GM19328 (cell line): ENCODE measurements at regions not wholly inside any gene's neighbourhood (a gene's known extent, or its start where the extent isn't known, plus 50 kb on each side); places are given as distances from the start of the nearest gene placed in this dataset.

Experiments used
- ATAC-seq: cut with Tn5 transposase; IDR thresholded peaks from one replicate; pipeline ENCODE4 v1.9.1; 2021; ENCODE audit warnings: mild to moderate bottlenecking, moderate library complexity; ENCODE audit not compliant: unreplicated experiment

DNA sequence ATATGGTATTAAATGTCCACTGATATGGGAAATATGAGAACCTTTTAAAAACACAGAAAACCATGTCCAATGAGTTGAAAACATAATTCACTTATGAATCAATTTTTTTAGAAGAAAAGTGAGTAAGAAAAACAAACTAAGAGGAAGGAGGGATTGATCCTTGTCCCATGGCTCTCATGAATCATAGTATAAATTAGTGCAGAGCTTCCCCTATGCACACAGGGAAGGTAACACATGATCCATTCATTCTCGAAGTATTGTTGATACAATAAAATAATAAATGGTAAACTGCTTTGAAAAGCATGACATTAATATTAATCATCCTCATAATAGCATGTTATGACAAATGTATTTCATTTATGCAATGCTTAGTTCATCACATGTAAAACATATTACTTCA lies 872.0 kb upstream of the CNTNAP5 start:
- ATAC-seq = no peak

- no peak for ATAC-seq
Measured at GRCh38 chr2:123154195-123154594, 870.9 kb upstream of the CNTNAP5 start.

GRCh38 chr2:123157016-123157415 lies 868.1 kb upstream of the CNTNAP5 start:
- no peak for ATAC-seq

GRCh38 chr2:123162400-123163016 lies 862.6 kb upstream of the CNTNAP5 start:
- no peak for ATAC-seq

DNA sequence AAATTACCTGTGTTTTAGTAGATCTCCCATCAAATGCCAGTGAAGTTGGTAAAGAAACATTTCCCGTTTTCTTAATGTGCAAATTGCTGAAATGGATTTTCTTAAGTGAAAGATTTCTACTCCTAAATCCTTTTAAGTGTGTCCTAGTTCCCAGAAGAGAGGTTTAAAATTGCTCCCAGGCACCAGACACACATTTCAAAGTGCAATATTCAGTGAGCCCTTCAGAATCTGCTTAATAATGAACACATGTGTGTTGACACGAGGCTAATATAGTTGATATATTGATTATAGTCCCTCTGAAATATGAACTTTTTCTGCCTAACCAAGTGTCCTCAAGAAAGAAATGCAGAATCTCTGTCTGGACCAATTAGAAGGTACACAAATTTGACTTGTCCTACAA lies 861.7 kb upstream of the CNTNAP5 start:
- no peak for ATAC-seq

GRCh38 chr2:123164216-123164615 lies 860.9 kb upstream of the CNTNAP5 start:
- no peak for ATAC-seq

DNA sequence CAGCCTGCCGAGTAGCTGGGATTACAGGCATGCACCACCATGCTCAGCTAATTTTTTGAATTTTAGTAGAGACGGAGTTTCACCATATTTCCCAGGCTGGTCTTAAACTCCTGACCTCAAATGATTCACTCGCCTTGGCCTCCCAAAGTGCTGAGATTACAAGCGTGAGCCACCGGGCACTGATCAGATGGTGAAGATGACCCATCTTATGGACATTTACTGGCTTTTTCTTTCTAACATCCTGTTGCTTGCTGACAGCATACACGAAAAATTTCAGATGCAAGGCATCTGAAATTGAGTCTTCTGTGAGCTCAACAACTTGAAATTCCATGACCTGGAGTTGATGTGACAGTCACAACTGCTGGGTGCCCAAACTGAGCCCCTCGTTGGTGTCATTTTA lies 859.5 kb upstream of the CNTNAP5 start:
- no peak for ATAC-seq

- ATAC-seq = no peak
Measured at GRCh38 chr2:123179526-123179925, 845.6 kb upstream of the CNTNAP5 start.

- ATAC-seq = no peak
Measured at GRCh38 chr2:123195957-123196356, 829.1 kb upstream of the CNTNAP5 start.

GRCh38 chr2:123200035-123200434 lies 825.1 kb upstream of the CNTNAP5 start:
- ATAC-seq = no peak

- ATAC-seq = no peak
Measured at GRCh38 chr2:123207245-123207644, 817.8 kb upstream of the CNTNAP5 start.

DNA sequence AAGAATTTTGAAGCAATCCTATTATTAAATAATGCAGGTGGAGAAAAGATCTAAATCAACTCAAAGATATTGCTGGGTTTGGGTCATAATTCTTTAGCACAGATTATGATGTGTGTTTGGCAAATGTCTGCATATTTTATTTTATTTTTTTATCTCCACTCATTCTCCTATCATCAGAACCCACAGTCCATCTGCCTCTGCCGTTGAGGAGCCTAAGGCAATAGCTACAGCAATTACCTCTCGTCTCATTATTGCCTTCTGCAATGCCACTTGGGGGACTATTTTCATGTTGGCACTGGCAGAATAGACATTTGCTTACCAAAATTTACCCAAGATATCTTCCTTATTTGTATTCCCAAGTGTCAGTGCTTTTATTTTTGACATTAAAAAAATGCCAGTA lies 815.9 kb upstream of the CNTNAP5 start:
- no peak for ATAC-seq

- ATAC-seq = no peak
Measured at GRCh38 chr2:123211181-123211580, 813.9 kb upstream of the CNTNAP5 start.

GRCh38 chr2:123245156-123245555 lies 779.9 kb upstream of the CNTNAP5 start:
- no peak for ATAC-seq

- no peak for ATAC-seq
Measured at GRCh38 chr2:123258877-123259539, 766.1 kb upstream of the CNTNAP5 start.

DNA sequence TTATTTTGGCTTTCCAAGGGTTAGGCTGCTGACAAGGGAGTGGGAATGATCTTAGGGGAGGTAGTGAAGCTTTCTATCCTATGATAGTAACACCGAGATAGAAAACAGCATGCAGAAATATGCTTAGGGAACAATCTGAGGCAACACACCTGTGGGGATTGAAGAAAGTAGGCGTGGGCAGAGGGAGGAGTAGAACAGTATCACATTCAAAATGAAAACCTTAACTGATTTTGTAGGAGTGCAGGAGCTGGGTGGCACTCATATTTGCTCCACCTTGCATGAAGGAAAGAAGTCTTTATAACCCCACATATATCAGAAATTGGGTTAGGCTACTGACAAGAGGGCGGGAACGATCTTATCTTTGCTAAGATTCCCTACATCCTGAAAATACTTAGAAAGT lies 762.2 kb upstream of the CNTNAP5 start:
- no peak for ATAC-seq

DNA sequence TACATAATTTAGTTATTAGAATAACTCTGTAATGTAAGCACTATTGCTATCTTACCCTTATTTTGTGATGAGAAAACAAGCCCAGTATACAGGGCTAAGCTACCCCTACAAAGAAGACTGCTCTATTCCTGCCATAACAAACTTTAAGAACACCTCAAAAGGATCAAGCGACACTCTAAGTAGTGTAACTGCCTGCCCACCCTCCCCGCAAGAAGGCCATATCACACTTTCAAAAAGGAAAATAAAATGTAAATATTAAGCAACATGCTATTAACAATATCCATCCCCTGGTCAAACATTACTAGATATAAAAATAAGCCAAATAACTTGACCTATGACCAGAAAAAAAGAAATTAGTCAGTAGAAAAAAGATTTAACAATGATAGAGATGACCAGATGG lies 741.7 kb upstream of the CNTNAP5 start:
- no peak for ATAC-seq

- no peak for ATAC-seq
Measured at GRCh38 chr2:123303731-123304130, 721.4 kb upstream of the CNTNAP5 start.
